ENCODE measurements at regions not wholly inside any gene's neighbourhood (a gene's known extent, or its start where the extent isn't known, plus 50 kb on each side); places are given as distances from the start of the nearest gene placed in this dataset.

DNA sequence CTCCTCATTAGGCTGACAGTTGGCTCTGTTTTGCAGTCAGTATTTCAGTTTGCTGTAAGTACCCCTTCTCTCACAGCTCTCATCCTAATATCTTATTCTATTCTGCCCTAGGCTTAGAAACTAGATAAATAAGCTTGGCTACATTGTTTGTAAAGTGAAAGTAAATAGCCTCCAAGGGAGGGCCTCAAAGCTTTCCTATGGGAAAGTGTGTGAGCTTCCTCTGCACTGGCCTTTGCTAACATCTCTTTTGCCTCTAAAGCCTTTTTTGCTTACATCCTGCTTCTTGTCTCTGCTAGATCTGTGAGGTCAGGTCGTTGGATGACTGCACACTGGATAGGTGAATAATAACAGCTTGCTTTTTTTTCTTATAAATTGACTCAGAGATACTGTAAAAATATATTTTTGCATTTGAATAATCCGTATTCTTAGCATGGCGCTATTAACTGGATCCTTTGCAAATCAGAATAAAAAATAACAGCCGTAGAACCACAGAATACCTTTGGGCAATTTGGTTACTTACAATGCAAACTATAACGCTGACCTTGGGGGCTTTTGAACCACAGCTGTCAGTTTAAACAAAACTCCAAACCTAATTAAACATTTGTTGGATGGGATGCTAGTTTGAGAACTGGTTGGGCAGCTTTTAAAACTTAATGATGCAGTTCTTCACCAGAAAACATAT is 55.1 kb downstream of the TTC6 start:
- TF ChIP-seq POLR2A (IDR thresholded peaks at IDR 0.05): no peak
- TF ChIP-seq, protein P1, sequence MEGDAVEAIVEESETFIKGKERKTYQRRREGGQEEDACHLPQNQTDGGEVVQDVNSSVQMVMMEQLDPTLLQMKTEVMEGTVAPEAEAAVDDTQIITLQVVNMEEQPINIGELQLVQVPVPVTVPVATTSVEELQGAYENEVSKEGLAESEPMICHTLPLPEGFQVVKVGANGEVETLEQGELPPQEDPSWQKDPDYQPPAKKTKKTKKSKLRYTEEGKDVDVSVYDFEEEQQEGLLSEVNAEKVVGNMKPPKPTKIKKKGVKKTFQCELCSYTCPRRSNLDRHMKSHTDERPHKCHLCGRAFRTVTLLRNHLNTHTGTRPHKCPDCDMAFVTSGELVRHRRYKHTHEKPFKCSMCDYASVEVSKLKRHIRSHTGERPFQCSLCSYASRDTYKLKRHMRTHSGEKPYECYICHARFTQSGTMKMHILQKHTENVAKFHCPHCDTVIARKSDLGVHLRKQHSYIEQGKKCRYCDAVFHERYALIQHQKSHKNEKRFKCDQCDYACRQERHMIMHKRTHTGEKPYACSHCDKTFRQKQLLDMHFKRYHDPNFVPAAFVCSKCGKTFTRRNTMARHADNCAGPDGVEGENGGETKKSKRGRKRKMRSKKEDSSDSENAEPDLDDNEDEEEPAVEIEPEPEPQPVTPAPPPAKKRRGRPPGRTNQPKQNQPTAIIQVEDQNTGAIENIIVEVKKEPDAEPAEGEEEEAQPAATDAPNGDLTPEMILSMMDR (IDR thresholded peaks at IDR 0.05 in 4 of 5, conservative IDR thresholded peaks at IDR 0.05 in 1 of 5): no peak
